NB4 (cell line): ENCODE measurements at regions not wholly inside any gene's neighbourhood (a gene's known extent, or its start where the extent isn't known, plus 50 kb on each side); places are given as distances from the start of the nearest gene placed in this dataset.

Experiments
- DNase-seq: peaks from one replicate; pipeline ENCODE4 v3.0.0; 2010; ENCODE audit warnings: low read depth
- H3K4me3 ChIP-seq: one replicate; pipeline ENCODE4 v1.5.1; 2011; ENCODE audit warnings: mild to moderate bottlenecking, low read depth, low read length, moderate library complexity
- CTCF ChIP-seq: IDR thresholded peaks from one replicate; pipeline ENCODE4 v1.5.1; 2012; ENCODE audit warnings: low read depth, low read length
- MAX ChIP-seq: IDR thresholded peaks from 2 replicates; pipeline ENCODE4 v1.6.1; 2011; ENCODE audit warnings: low read depth, low read length
- MYC ChIP-seq: IDR thresholded peaks from 2 replicates; pipeline ENCODE4 v1.6.1; 2011; ENCODE audit warnings: low read depth, low read length
- POLR2A ChIP-seq: IDR thresholded peaks from 2 replicates; pipeline ENCODE4 v1.6.1; 2011; ENCODE audit warnings: mild to moderate bottlenecking; ENCODE audit not compliant: insufficient read length; ENCODE audit errors: extremely low read depth

GRCh38 chr15:95921404-95921803 lies 409.1 kb upstream of the NR2F2 start:
- H3K4me3 ChIP-seq, result no peak overlapping the region
- no peak for TF ChIP-seq MAX
- TF ChIP-seq POLR2A, result no peak
- no peak for TF ChIP-seq MYC
- no peak for TF ChIP-seq CTCF
- no peak for DNase-seq

GRCh38 chr15:95922431-95922830 lies 408.1 kb upstream of the NR2F2 start:
- peak; percentile 58 for DNase-seq
- H3K4me3 ChIP-seq, result no peak overlapping the region
- no peak for TF ChIP-seq CTCF
- TF ChIP-seq POLR2A, result no peak

GRCh38 chr15:95923792-95924191 lies 406.7 kb upstream of the NR2F2 start:
- no peak for TF ChIP-seq CTCF
- TF ChIP-seq POLR2A, result no peak
- no peak for TF ChIP-seq MYC
- TF ChIP-seq MAX, result no peak
- peak; percentile 65 for DNase-seq
- no peak overlapping the region for H3K4me3 ChIP-seq

- TF ChIP-seq MYC (no peak), CTCF (no peak), MAX (no peak), POLR2A (no peak)
- no peak for DNase-seq
- H3K4me3 ChIP-seq, result no peak overlapping the region
Measured at GRCh38 chr15:95928822-95929221, 401.7 kb upstream of the NR2F2 start.

- DNase-seq, result peak; percentile 100
- H3K4me3 ChIP-seq, result no peak overlapping the region
- TF ChIP-seq MAX, result peak; percentile 100
- peak; percentile 100 for TF ChIP-seq MYC
- TF ChIP-seq POLR2A, result no peak
- no peak for TF ChIP-seq CTCF
Measured at GRCh38 chr15:95929232-95929846, 401.2 kb upstream of the NR2F2 start.

- no peak for TF ChIP-seq POLR2A
- TF ChIP-seq MYC, result no peak
- TF ChIP-seq CTCF, result no peak
Measured at GRCh38 chr15:95930659-95931375, 399.7 kb upstream of the NR2F2 start.

More at GRCh38 chr15:95930659-95931375, 399.7 kb upstream of the NR2F2 start:
- no peak for DNase-seq
- no peak overlapping the region for H3K4me3 ChIP-seq
